ENCODE measurements at regions not wholly inside any gene's neighbourhood (a gene's known extent, or its start where the extent isn't known, plus 50 kb on each side); places are given as distances from the start of the nearest gene placed in this dataset.

DNA sequence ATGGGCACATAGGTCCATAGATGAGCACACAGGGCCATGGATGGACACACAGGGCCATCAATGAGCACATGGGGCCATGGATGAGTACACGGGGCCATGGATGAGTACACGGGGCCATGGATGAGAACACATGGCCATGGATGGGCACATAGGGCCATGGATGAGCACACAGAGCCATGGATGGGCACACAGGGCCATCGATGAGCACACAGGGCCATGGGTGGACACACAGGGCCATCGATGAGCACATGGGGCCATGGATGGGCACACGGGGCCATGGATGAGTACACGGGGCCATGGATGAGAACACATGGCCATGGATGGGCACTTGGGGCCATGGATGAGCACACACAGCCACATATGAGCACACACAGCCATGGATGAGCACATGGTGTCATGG lies 192.6 kb upstream of the HDAC4 start:
- TF ChIP-seq, protein P1, sequence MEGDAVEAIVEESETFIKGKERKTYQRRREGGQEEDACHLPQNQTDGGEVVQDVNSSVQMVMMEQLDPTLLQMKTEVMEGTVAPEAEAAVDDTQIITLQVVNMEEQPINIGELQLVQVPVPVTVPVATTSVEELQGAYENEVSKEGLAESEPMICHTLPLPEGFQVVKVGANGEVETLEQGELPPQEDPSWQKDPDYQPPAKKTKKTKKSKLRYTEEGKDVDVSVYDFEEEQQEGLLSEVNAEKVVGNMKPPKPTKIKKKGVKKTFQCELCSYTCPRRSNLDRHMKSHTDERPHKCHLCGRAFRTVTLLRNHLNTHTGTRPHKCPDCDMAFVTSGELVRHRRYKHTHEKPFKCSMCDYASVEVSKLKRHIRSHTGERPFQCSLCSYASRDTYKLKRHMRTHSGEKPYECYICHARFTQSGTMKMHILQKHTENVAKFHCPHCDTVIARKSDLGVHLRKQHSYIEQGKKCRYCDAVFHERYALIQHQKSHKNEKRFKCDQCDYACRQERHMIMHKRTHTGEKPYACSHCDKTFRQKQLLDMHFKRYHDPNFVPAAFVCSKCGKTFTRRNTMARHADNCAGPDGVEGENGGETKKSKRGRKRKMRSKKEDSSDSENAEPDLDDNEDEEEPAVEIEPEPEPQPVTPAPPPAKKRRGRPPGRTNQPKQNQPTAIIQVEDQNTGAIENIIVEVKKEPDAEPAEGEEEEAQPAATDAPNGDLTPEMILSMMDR (IDR thresholded peaks at IDR 0.05), result no peak
- no peak for TF ChIP-seq POLR2A (IDR thresholded peaks at IDR 0.05)
